GM21515 (cell line): ENCODE measurements at regions not wholly inside any gene's neighbourhood (a gene's known extent, or its start where the extent isn't known, plus 50 kb on each side); places are given as distances from the start of the nearest gene placed in this dataset.
"Not testable (repeated sequence)": the region's sequence is repeated elsewhere in the genome, so short reads cannot be mapped to it uniquely, and the experiment has no call there.

Experiments used
- ATAC-seq: cut with Tn5 transposase; IDR thresholded peaks from one replicate; pipeline ENCODE4 v1.9.1; 2021; ENCODE audit not compliant: unreplicated experiment

GRCh38 chr14:41297576-41298327 is 308.9 kb upstream of the LRFN5 start:
- ATAC-seq = no peak

GRCh38 chr14:41295734-41296133 is 310.9 kb upstream of the LRFN5 start:
- ATAC-seq = no peak

DNA sequence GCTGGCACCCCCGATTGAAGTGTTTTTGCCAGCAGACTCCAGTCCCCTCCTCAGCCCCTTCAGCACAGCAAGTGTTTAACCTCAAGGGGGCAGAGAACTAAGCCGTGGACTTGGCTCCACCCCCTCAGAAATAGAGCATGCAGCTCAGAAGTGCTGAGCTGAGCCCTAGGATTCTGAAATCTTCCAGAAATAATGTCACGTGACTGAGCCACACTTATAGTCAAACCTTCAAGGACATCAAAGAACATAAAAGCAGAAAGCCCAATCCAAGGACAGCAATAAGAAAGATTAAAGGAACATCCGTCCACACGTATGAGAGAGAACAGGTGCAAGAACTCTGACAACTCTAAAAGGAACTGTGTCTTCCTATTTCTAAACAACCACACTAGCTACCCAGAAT is 317.7 kb upstream of the LRFN5 start:
- no peak for ATAC-seq

DNA sequence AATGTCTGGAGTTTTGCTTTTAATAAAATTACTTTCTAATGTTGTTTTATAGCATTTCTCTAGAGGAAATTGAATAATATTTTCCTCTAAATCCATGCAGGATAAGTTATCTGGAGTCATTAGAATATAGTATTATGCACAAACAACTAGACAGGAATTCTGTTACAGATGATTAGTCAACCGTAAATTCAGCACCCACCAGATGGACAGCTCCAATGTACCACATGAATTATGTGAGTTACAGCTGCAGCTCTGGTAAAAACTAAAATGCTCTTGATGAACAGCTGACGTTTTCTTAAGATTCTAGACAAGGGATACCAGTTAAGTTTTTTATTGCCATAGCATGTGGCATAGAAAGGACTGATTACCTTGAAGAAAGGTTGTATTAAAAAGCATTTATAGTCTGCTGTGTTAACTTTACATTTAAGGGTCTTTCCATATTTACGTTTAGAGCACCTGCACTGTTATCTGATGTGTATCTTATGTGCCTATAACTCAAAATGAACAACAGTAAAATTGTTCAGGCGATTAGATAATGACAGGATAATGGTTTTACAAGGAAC is 321.4 kb upstream of the LRFN5 start:
- no peak for ATAC-seq

DNA sequence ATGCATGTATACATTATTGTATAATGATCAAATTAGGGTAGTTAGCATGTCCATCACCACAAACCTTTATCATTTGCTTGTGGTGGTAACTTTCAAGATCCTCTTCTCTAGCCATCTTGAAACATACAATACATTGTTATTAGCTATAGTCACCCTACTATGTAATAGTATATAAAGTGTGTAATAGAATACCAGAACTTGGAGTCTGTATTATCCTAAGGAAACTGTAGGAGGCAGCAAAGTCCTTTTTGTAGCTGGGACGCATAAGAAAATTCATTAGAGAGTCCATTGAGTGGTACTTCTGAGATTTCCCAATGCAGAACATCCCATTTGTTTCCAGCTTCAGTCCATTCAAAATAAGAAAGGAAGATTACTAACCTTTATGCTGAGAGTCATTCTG is 325.9 kb upstream of the LRFN5 start:
- ATAC-seq = no peak

- ATAC-seq = no peak
These were observed 329.2 kb upstream of the LRFN5 start for GRCh38 chr14:41277450-41277849.

DNA sequence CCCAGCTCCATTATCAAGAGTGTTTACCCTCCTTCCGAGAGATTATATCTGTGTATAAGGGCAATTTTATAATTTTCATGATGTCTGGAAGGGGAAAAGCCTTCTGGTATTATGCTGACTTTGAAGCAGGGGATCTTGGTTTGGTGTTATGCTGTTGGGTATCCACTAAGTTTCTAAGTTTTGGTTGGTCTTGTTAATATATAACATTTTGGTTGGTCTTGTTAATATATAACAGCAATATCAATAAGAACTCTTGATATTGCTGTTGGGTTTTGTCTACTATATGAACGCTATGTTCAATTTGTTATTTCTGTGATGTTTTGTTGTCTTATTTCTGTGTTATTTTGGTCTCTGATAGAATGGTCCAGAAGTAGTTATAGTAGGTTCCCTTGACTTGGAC is 349.2 kb upstream of the LRFN5 start:
- ATAC-seq = no peak

DNA sequence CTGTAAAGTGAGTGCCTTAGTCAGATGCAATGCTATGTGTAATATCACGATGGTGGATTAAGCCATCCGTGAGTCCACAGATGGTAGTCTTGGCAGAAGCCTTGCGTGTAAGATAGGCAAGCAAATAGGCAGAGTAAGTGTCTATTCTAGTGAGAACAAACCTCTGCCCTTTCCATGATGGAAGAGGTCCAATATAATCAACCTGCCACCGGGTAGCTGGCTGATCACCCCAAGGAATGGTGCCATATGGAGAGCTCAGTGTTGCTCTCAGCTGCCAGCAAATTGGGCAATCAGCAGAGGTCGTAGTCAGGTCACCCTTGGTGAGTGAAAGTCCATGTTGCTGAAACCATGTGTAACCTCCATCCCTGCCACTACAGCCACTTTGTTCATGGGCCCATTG is 371.2 kb upstream of the LRFN5 start:
- no peak for ATAC-seq

DNA sequence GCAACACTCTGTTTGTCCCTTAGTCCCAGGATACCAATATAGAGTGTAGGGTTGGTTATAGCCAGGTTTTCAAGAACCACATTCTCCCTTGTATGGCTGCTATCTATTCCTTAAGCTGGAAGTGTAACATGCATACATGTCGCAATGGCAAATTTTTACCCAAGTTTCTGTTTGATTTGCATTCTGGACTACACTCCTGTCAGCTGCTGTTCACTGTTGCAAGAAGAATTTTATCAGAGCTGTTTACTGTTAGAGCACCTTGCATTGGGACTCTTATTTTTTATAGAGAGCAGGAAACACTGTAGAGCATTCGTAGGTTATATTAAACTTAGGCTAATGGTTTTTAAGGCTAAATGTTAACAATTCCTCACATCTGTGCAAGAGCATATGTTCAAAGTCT is 376.0 kb upstream of the LRFN5 start:
- ATAC-seq = no peak

DNA sequence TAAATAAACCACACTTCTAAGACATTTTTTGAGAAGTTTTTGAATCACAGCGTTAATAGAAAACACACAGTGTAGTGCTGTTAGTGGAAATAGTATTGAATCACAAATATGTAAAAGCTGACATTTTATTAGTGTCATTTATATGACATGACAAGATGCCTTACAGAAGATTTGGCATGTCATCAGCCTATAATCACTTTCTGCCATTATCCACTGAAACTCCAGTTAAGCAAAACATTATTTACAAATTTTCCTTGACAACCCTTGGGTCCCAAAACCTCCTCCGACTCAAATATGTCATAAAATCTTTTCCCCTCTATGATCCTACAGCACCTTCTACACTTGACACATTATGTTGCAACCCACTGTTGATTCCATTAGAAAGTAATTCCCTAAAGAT is 376.9 kb upstream of the LRFN5 start:
- no peak for ATAC-seq

GRCh38 chr14:41225433-41225832 is 381.2 kb upstream of the LRFN5 start:
- no peak for ATAC-seq

DNA sequence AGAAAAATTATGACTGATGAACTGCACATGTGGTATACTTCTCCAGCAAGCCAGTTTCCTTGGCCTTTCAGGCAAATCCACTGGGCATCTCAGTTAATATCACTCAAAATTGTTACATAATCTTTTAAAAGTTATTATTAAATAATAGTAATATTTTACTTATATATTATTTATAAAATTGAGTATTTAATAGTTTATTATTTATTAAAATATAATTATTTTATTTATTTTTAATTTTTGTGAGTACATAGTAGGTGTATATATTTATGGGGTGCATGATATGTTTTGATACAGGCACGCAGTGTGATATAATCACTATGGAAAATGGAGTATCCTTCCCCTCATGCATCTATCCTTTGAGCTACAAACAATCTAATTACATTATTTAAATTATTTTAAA is 384.1 kb upstream of the LRFN5 start:
- ATAC-seq = no peak

- ATAC-seq = not testable (repeated sequence)
These were observed 391.7 kb upstream of the LRFN5 start for GRCh38 chr14:41214978-41215377.

DNA sequence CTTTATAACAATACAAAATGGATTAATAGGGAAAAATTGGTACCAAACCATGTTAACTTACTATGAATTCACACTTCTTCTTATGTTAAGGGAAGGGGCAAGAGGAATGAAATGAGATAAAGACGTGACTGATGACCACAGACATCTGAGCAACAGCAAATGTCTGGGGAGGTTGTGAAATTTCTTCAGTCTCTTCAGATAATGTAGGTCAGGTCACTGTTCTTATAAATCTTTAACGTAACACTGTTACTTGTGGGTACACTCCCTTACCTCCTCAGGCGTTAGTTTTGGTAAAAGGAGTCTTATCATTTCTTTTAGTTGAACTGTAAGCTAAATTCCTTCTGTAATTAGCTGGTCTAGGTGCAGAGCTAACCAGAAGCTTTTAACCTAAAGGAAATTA is 405.0 kb upstream of the LRFN5 start:
- no peak for ATAC-seq

- no peak for ATAC-seq
These were observed 418.8 kb upstream of the LRFN5 start for GRCh38 chr14:41187868-41188267.

- no peak for ATAC-seq
These were observed 435.6 kb upstream of the LRFN5 start for GRCh38 chr14:41171045-41171444.

DNA sequence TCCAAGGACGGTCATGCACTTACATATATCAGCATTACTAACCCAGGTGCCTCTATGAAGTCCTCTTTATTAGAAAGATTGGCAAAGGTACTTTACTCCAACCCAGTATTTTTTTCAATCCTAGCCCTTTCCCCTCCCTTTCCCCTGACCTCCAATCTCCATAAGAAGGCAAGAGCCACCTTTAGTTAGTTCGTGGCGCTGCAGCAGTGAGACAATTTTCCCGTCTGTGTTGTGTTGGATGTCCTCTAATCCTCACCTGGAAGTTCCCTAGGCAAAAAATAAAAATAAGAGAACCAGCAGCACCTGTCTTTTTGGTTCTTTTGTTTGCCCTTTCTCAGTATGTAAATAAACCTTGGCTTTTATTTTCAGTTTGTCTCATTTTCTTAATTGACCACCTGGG is 439.6 kb upstream of the LRFN5 start:
- ATAC-seq = no peak

- no peak for ATAC-seq
These were observed 452.4 kb upstream of the LRFN5 start for GRCh38 chr14:41154143-41154807.

- ATAC-seq = no peak
These were observed 460.3 kb upstream of the LRFN5 start for GRCh38 chr14:41146391-41146790.

DNA sequence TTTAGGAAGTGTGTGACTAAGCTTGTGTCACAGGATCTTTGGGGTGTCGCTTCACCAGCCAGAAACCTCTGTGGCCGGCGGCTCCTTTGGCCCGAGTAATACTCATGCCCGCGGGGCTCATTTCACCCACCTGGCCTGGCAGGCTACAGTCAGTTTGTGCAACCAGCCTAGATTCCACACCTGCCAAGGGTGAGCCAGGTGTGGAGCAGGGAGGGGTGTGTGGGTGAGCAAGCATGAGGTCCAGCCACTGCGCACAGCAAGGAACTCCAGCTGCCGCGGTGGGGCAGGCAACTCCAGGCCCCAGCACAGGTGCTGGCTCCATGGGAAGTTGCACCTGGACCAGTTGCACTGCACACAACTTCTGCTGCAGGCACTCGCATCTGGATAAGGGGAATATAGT is 462.3 kb upstream of the LRFN5 start:
- ATAC-seq = no peak

DNA sequence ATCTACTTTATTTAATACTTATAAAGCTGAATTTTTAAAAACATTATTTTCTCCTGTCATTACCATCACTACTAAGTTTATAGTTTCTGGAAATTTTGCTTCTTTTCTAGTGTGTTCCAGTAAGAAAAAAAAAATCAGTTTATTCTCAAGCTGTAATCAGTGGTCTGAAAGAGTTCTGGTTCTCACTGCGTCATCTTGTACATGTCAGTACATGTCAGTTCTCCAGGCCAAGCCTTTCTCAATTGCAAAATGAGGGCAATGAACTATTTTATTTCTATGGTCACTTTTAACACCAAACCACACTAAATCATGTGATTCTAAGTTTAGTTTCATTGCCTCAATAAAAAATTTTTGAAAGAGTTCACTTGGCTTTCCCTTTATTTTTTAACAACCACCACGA is 468.9 kb upstream of the LRFN5 start:
- ATAC-seq = no peak

- no peak for ATAC-seq
These were observed 476.4 kb upstream of the LRFN5 start for GRCh38 chr14:41130274-41130673.

GRCh38 chr14:41120402-41120801 is 486.3 kb upstream of the LRFN5 start:
- no peak for ATAC-seq
